ENCODE measurements at regions not wholly inside any gene's neighbourhood (a gene's known extent, or its start where the extent isn't known, plus 50 kb on each side); places are given as distances from the start of the nearest gene placed in this dataset.

- TF ChIP-seq MAX (IDR thresholded peaks at IDR 0.05; ENCODE audit: low read depth): no peak
- TF ChIP-seq, protein P1, sequence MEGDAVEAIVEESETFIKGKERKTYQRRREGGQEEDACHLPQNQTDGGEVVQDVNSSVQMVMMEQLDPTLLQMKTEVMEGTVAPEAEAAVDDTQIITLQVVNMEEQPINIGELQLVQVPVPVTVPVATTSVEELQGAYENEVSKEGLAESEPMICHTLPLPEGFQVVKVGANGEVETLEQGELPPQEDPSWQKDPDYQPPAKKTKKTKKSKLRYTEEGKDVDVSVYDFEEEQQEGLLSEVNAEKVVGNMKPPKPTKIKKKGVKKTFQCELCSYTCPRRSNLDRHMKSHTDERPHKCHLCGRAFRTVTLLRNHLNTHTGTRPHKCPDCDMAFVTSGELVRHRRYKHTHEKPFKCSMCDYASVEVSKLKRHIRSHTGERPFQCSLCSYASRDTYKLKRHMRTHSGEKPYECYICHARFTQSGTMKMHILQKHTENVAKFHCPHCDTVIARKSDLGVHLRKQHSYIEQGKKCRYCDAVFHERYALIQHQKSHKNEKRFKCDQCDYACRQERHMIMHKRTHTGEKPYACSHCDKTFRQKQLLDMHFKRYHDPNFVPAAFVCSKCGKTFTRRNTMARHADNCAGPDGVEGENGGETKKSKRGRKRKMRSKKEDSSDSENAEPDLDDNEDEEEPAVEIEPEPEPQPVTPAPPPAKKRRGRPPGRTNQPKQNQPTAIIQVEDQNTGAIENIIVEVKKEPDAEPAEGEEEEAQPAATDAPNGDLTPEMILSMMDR (IDR thresholded peaks at IDR 0.05): no peak
- TF ChIP-seq YY1 (IDR thresholded peaks at IDR 0.05; ENCODE audit: low read depth): no peak
- no peak for TF ChIP-seq POLR2AphosphoS5 (IDR thresholded peaks at IDR 0.05; ENCODE audit: low read depth, low read length)
- no peak for TF ChIP-seq EP300 (IDR thresholded peaks at IDR 0.05; ENCODE audit: borderline replicate concordance in 1 of 2, low read depth in 1 of 2, low read length in 1 of 2)
- no peak for TF ChIP-seq RFX5 (IDR thresholded peaks at IDR 0.05; ENCODE audit: low read length)
- no peak for TF ChIP-seq EZH2phosphoT487 (IDR thresholded peaks at IDR 0.05; ENCODE audit: borderline replicate concordance, low read depth)
- no peak for TF ChIP-seq RAD21 (IDR thresholded peaks at IDR 0.05; ENCODE audit: low read length)
- TF ChIP-seq, protein P2, sequence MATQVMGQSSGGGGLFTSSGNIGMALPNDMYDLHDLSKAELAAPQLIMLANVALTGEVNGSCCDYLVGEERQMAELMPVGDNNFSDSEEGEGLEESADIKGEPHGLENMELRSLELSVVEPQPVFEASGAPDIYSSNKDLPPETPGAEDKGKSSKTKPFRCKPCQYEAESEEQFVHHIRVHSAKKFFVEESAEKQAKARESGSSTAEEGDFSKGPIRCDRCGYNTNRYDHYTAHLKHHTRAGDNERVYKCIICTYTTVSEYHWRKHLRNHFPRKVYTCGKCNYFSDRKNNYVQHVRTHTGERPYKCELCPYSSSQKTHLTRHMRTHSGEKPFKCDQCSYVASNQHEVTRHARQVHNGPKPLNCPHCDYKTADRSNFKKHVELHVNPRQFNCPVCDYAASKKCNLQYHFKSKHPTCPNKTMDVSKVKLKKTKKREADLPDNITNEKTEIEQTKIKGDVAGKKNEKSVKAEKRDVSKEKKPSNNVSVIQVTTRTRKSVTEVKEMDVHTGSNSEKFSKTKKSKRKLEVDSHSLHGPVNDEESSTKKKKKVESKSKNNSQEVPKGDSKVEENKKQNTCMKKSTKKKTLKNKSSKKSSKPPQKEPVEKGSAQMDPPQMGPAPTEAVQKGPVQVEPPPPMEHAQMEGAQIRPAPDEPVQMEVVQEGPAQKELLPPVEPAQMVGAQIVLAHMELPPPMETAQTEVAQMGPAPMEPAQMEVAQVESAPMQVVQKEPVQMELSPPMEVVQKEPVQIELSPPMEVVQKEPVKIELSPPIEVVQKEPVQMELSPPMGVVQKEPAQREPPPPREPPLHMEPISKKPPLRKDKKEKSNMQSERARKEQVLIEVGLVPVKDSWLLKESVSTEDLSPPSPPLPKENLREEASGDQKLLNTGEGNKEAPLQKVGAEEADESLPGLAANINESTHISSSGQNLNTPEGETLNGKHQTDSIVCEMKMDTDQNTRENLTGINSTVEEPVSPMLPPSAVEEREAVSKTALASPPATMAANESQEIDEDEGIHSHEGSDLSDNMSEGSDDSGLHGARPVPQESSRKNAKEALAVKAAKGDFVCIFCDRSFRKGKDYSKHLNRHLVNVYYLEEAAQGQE (IDR thresholded peaks at IDR 0.05; ENCODE audit: low read depth, low read length): no peak
- no peak for TF ChIP-seq GABPA (IDR thresholded peaks at IDR 0.05; ENCODE audit: low read depth)
Observed at GRCh38 chr3:160105907-160106584, 117.4 kb downstream of the IL12A start.

Data from SK-N-SH (cell line).